OCI-LY1 (cell line): ENCODE measurements at regions not wholly inside any gene's neighbourhood (a gene's known extent, or its start where the extent isn't known, plus 50 kb on each side); places are given as distances from the start of the nearest gene placed in this dataset.
"Not testable (repeated sequence)": the region's sequence is repeated elsewhere in the genome, so short reads cannot be mapped to it uniquely, and the experiment has no call there.

Experiments
- H2AFZ ChIP-seq: fragments of 200-600 bp; sonication (generic), shearing (Covaris generic); 2 replicates; pipeline ENCODE4 v1.6.0; 2014; ENCODE audit warnings: antibody characterized with exemption, mild to moderate bottlenecking, low read length
- H3F3A ChIP-seq: fragments of 200-600 bp; sonication (generic), shearing (Covaris generic); 2 replicates; pipeline ENCODE4 v1.6.0; 2014; ENCODE audit warnings: mild to moderate bottlenecking, antibody characterized with exemption, low read length, moderate library complexity; ENCODE audit not compliant: insufficient read depth
- H3K27ac ChIP-seq: fragments of 200-600 bp; sonication (generic); 2 replicates; pipeline ENCODE4 v1.5.1; 2014; ENCODE audit warnings: low read length, mixed run types, mild to moderate bottlenecking, low read depth; ENCODE audit not compliant: poor library complexity, severe bottlenecking
- H3K27me3 ChIP-seq: fragments of 200-600 bp; sonication (generic); 2 replicates; pipeline ENCODE4 v1.6.0; 2014; ENCODE audit warnings: antibody characterized with exemption, mild to moderate bottlenecking, low read length, moderate library complexity; ENCODE audit not compliant: insufficient read depth
- H3K36me3 ChIP-seq: fragments of 200-600 bp; sonication (generic); 2 replicates; pipeline ENCODE4 v1.6.1; 2014; ENCODE audit warnings: mild to moderate bottlenecking, antibody characterized with exemption, low read length, moderate library complexity, mixed read lengths; ENCODE audit not compliant: insufficient read depth
- H3K4me1 ChIP-seq: fragments of 200-600 bp; sonication (generic); 2 replicates; pipeline ENCODE4 v1.5.1; 2014; ENCODE audit warnings: mild to moderate bottlenecking, low read length, moderate library complexity; ENCODE audit not compliant: insufficient read depth, severe bottlenecking
- H3K4me2 ChIP-seq: fragments of 200-600 bp; sonication (generic), shearing (Covaris generic); 2 replicates; pipeline ENCODE4 v1.6.1; 2014; ENCODE audit warnings: low read length
- H3K4me3 ChIP-seq: fragments of 200-600 bp; sonication (generic); 2 replicates; pipeline ENCODE4 v1.5.1; 2014; ENCODE audit warnings: low read length, low read depth, mild to moderate bottlenecking, mixed read lengths; ENCODE audit not compliant: poor library complexity, severe bottlenecking
- H3K79me2 ChIP-seq: fragments of 200-600 bp; shearing (Covaris generic); 2 replicates; pipeline ENCODE4 v1.6.1; 2016; ENCODE audit warnings: mixed run types, low read length, mixed read lengths; ENCODE audit not compliant: insufficient read depth
- H3K9ac ChIP-seq: fragments of 200-600 bp; sonication (generic), shearing (Covaris generic); 2 replicates; pipeline ENCODE4 v1.6.1; 2014; ENCODE audit warnings: mild to moderate bottlenecking, low read length, mixed read lengths
- H3K9me2 ChIP-seq: fragments of 200-600 bp; sonication (generic), shearing (Covaris generic); 2 replicates; pipeline ENCODE4 v1.6.1; 2014; ENCODE audit warnings: low read depth, mild to moderate bottlenecking, low read length, mixed read lengths
- H3K9me3 ChIP-seq: fragments of 200-600 bp; shearing (Covaris generic); 2 replicates; pipeline ENCODE4 v1.6.1; 2014; ENCODE audit warnings: low read length, mixed read lengths
- H4K20me1 ChIP-seq: fragments of 200-600 bp; sonication (generic), shearing (Covaris generic); 2 replicates; pipeline ENCODE4 v1.6.0; 2016; ENCODE audit warnings: mild to moderate bottlenecking, low read length; ENCODE audit not compliant: insufficient read depth
- EZH2 ChIP-seq: fragments of 200-600 bp; sonication (generic), shearing (Covaris generic); IDR thresholded peaks from 2 replicates; pipeline ENCODE4 v1.8.0; 2017; ENCODE audit warnings: borderline replicate concordance, mixed run types, mild to moderate bottlenecking, antibody characterized with exemption, low read length, moderate library complexity, mixed read lengths
- TF ChIP-seq, protein P1 (sequence below): fragments of 200-600 bp; sonication (generic), shearing (Covaris generic); IDR thresholded peaks from 2 replicates; pipeline ENCODE4 v1.5.1; 2017; ENCODE audit warnings: mild to moderate bottlenecking, antibody characterized with exemption, low read length, moderate library complexity, mixed read lengths

GRCh38 chrX:81979806-81980515, 778.1 kb downstream of the SH3BGRL start:
- TF ChIP-seq, protein P1, sequence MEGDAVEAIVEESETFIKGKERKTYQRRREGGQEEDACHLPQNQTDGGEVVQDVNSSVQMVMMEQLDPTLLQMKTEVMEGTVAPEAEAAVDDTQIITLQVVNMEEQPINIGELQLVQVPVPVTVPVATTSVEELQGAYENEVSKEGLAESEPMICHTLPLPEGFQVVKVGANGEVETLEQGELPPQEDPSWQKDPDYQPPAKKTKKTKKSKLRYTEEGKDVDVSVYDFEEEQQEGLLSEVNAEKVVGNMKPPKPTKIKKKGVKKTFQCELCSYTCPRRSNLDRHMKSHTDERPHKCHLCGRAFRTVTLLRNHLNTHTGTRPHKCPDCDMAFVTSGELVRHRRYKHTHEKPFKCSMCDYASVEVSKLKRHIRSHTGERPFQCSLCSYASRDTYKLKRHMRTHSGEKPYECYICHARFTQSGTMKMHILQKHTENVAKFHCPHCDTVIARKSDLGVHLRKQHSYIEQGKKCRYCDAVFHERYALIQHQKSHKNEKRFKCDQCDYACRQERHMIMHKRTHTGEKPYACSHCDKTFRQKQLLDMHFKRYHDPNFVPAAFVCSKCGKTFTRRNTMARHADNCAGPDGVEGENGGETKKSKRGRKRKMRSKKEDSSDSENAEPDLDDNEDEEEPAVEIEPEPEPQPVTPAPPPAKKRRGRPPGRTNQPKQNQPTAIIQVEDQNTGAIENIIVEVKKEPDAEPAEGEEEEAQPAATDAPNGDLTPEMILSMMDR: no peak
- TF ChIP-seq EZH2: no peak
- no peaks in the 10 kb centered on the region for H3K36me3 ChIP-seq
- H3K9me2 ChIP-seq: no peaks in the 10 kb centered on the region
- H2AFZ ChIP-seq: no peak overlapping the region
- H3K9me3 ChIP-seq: no peaks in the 10 kb centered on the region
- H3K4me3 ChIP-seq: no peak overlapping the region
- no peak overlapping the region for H3K27ac ChIP-seq
- no peak overlapping the region for H3K4me2 ChIP-seq
- no peaks in the 10 kb centered on the region for H3K27me3 ChIP-seq
- H3K4me1 ChIP-seq: no peaks in the 10 kb centered on the region
- H3K79me2 ChIP-seq: no peaks in the 10 kb centered on the region
- no peaks in the 10 kb centered on the region for H4K20me1 ChIP-seq
- no peak overlapping the region for H3K9ac ChIP-seq
- no peaks in the 10 kb centered on the region for H3F3A ChIP-seq

- H3K9me2 ChIP-seq, H2AFZ ChIP-seq, H3K4me2 ChIP-seq, H3K4me3 ChIP-seq, H3K79me2 ChIP-seq, H4K20me1 ChIP-seq, H3K27ac ChIP-seq, H3K9me3 ChIP-seq, H3K4me1 ChIP-seq, H3K27me3 ChIP-seq, H3F3A ChIP-seq, H3K9ac ChIP-seq, H3K36me3 ChIP-seq: not testable (repeated sequence)
Measured at GRCh38 chrX:81987217-81987616, 785.3 kb downstream of the SH3BGRL start.

- Histone ChIP-seq H3K27ac (no peak overlapping the region), H3K9me3 (no peaks in the 10 kb centered on the region)
- TF ChIP-seq, protein P1: no peak
- no peak for TF ChIP-seq EZH2
Measured at GRCh38 chrX:81996166-81996565, 794.3 kb downstream of the SH3BGRL start.

DNA sequence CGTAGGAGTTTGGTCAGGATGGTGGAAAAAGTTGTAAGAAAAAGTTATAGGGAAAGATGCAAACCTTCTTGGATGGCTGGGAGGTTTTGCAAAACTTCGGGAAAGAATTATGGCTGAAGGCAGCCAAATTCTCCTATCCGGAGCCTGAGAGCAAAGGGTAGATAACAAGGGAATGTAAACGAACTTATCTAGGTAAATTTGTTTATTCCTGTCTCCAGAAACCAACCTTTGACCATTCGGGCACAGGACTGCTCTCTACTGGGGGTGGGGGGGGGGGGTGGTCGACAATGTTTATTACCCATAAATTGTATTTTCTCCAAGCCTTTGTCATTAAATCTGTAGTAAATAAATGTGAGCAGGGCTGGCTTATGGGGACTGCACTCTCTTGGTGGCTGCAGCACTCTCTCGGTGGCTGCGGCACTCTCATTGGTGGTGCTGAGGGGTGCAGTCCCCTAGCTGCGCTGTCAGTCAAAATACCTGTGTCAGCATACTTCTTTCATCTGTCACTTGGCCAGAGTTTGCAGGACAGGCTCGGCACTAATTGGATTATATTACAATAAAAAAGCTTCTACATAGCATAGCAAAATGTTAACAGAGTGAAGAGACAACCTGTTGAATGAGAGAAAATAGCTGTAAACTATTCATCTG, 827.8 kb downstream of the SH3BGRL start:
- Histone ChIP-seq H3K4me1 (no peaks in the 10 kb centered on the region), H3K4me3 (no peak overlapping the region), H2AFZ (no peak overlapping the region), H3K27ac (no peak overlapping the region), H3K9ac (no peak overlapping the region), H4K20me1 (no peaks in the 10 kb centered on the region), H3K27me3 (no peaks in the 10 kb centered on the region), H3K9me3 (no peaks in the 10 kb centered on the region), H3K36me3 (no peaks in the 10 kb centered on the region), H3F3A (no peaks in the 10 kb centered on the region), H3K9me2 (no peaks in the 10 kb centered on the region), H3K79me2 (no peaks in the 10 kb centered on the region), H3K4me2 (no peak overlapping the region)
- TF ChIP-seq EZH2: no peak
- TF ChIP-seq, protein P1: no peak

More at GRCh38 chrX:81996166-81996565, 794.3 kb downstream of the SH3BGRL start:
- no peaks in the 10 kb centered on the region for H4K20me1 ChIP-seq
- no peaks in the 10 kb centered on the region for H3K36me3 ChIP-seq
- no peaks in the 10 kb centered on the region for H3K9me2 ChIP-seq
- no peaks in the 10 kb centered on the region for H3F3A ChIP-seq
- no peak overlapping the region for H3K4me3 ChIP-seq
- no peaks in the 10 kb centered on the region for H3K27me3 ChIP-seq
- H3K4me1 ChIP-seq: no peaks in the 10 kb centered on the region
- no peak overlapping the region for H2AFZ ChIP-seq
- H3K4me2 ChIP-seq: no peak overlapping the region
- no peaks in the 10 kb centered on the region for H3K79me2 ChIP-seq
- no peak overlapping the region for H3K9ac ChIP-seq
